UCSD-AML1 (cell line): ENCODE measurements at regions not wholly inside any gene's neighbourhood (a gene's known extent, or its start where the extent isn't known, plus 50 kb on each side); places are given as distances from the start of the nearest gene placed in this dataset.

Experiments used
- DNase-seq: peaks from one replicate; lab custom pipeline; 2025; ENCODE audit not compliant: unreplicated experiment; lab: John Stamatoyannopoulos, UW

DNA sequence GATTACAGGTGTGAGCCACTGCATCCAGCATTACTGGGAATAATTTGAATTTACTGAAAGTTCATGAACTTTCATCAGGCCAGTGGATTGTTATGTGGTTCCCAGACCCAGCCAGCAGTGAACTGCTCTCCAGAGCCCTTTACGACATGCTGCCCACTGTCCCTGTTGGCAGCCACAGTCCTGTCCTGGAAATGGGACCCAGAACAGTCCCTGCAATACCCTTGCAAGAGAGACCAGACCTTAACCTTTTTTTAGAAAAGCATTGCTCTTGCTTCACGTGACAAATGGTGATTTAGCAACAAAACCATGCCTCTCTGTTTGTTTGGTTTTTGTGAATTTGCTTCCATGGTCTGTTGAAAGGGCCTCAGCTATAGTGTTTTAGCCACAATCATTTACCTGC, 367.3 kb upstream of the C2CD4B start:
- DNase-seq = no peak

- no peak for DNase-seq
These were observed 368.6 kb upstream of the C2CD4B start for GRCh38 chr15:62533687-62534086.

- DNase-seq = no peak
These were observed 369.9 kb upstream of the C2CD4B start for GRCh38 chr15:62534996-62535395.

DNA sequence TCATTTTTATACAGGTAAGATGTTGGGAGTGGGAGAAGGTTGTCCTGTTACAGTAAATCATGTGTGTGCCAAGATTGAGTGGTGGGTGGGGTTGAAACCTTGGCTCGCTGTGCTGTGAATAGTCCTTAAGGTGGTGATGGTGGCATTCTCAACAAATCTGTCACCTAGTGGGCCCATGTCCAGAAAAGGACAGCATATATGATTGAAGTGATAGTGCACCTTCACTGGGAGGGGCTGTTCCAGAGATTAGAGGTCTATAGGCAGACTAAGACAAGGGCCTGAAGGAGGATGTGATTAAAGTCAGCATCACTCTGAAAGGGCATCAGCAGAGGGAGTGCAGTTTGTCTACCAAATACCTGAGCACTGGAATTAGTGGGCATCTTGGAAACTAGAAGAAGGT, 374.2 kb upstream of the C2CD4B start:
- DNase-seq = no peak

GRCh38 chr15:62541250-62541649, 376.2 kb upstream of the C2CD4B start:
- no peak for DNase-seq

DNA sequence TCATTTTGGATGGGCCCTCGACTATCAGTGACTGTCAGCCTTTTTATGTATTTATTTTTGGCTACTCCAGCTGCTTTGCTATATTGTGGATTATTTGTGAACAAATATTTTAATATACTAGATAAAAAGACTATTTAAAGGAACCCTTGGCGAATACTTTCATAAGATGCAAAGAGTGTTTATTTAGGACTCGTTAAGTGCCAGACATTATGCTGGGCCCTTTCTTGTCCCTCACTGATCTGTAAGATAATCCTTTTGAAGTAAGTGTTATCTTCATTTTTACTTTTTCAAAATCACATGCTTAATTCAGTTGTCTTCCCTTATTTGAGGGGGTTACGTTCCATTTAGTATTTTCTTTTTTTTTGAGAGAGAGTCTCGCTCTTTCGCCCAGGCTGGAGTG, 376.8 kb upstream of the C2CD4B start:
- DNase-seq = no peak

DNA sequence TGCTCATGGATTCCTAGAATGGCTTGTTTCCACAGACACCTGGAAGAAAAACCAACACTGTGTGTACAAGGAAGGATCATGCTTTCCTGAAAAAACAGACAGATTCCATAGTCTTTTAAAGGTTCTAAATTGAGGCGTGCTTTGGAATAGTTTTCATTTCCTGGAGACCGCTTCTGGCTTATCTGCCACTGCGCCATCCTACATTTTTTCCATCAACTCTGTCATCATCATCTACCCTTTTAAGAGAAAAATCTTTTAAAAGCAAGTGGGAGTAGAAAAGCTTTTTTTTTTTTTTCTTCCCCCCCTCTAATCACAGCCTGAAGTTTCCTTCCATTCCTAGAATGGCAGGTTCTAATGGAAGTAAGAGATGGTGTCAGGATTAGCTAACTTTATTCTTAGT, 379.4 kb upstream of the C2CD4B start:
- no peak for DNase-seq

- no peak for DNase-seq
These were observed 380.6 kb upstream of the C2CD4B start for GRCh38 chr15:62545467-62546227.

GRCh38 chr15:62546628-62547027, 381.5 kb upstream of the C2CD4B start:
- DNase-seq = no peak

- no peak for DNase-seq
These were observed 382.5 kb upstream of the C2CD4B start for GRCh38 chr15:62547584-62547983.

- DNase-seq = no peak
These were observed 384.4 kb upstream of the C2CD4B start for GRCh38 chr15:62549345-62549970.

GRCh38 chr15:62550106-62550505, 385.0 kb upstream of the C2CD4B start:
- no peak for DNase-seq

GRCh38 chr15:62552444-62552843, 387.4 kb upstream of the C2CD4B start:
- DNase-seq = no peak

- DNase-seq = no peak
These were observed 389.0 kb upstream of the C2CD4B start for GRCh38 chr15:62553911-62554563.

GRCh38 chr15:62558640-62559380, 393.7 kb upstream of the C2CD4B start:
- no peak for DNase-seq

- DNase-seq = no peak
These were observed 394.3 kb upstream of the C2CD4B start for GRCh38 chr15:62559381-62559733.

DNA sequence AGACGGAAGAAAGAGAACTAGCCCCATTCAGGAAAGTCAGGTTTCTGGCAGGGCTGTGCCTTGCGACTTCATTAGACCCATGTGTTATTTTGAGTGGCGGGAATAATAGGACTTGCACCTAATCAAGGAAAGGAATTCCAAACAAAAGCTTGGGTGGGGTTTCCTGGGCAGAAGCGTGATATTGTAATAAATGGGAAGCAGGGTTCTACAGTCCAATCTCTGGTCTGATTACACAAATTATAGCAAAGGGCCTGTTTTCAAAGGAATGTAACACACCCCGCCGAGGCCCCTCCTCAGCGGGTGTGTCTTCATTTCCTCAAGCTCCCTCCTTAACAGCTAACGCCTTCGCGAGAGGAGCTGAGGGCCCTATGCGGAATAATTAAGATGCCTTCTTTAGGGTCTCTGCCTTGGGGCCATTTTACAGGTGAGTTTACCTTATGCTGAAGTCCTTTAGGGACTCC, 396.0 kb upstream of the C2CD4B start:
- DNase-seq = no peak

DNA sequence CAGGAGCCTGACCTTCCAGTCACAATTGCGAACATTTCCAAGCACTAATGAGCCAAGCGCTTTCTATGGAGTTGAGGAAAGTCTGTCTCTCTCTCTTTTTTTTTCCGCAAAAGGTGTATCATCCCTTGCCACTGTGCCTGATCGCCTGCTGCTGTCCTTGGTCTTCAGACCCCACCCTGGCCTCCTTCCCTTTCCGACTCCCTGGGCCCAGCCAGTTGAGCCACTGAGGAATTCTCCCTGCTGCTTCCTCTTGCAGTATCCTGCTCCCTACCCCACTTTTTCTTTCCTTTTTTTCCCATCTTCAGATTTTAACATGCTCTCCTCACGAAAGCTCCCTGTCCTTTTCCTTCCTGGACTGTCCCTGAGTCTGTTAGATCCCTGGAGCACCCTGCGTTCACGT, 396.5 kb upstream of the C2CD4B start:
- DNase-seq = no peak

- no peak for DNase-seq
These were observed 400.0 kb upstream of the C2CD4B start for GRCh38 chr15:62564886-62565633.

- no peak for DNase-seq
These were observed 400.5 kb upstream of the C2CD4B start for GRCh38 chr15:62565634-62566026.

- DNase-seq = no peak
These were observed 401.2 kb upstream of the C2CD4B start for GRCh38 chr15:62566248-62566647.
